GM23338 (cell line): ENCODE measurements at regions not wholly inside any gene's neighbourhood (a gene's known extent, or its start where the extent isn't known, plus 50 kb on each side); places are given as distances from the start of the nearest gene placed in this dataset.

Source experiments
- ATAC-seq: fragments of 200-7000 bp; cut with Tn5 transposase; 3 replicates; pipeline ENCODE4 v1.9.1; 2020
- DNase-seq: peaks from one replicate; pipeline ENCODE4 v3.0.0-alpha.2; 2015; ENCODE audit warnings: low spot score
- H2AFZ ChIP-seq: fragments of 200-600 bp; sonication (generic); 2 replicates; pipeline ENCODE4 v1.8.0; 2016; ENCODE audit warnings: antibody characterized with exemption, mild to moderate bottlenecking, moderate library complexity
- H3F3A ChIP-seq: fragments of 200-600 bp; sonication (generic); replicated peaks from 2 replicates; pipeline ENCODE4 v1.8.0; 2017; ENCODE audit warnings: antibody characterized with exemption, mixed run types, low read depth
- H3K27ac ChIP-seq: fragments of 200-600 bp; sonication (generic); 2 replicates; pipeline ENCODE4 v1.6.1; 2016; ENCODE audit warnings: low read depth
- H3K27me3 ChIP-seq: fragments of 200-600 bp; sonication (generic); 2 replicates; pipeline ENCODE4 v1.8.0; 2016; ENCODE audit warnings: mild to moderate bottlenecking, mixed run types, moderate library complexity; ENCODE audit not compliant: insufficient read depth
- H3K36me3 ChIP-seq: fragments of 200-600 bp; sonication (generic); 2 replicates; pipeline ENCODE4 v1.8.0; 2016; ENCODE audit warnings: mild to moderate bottlenecking; ENCODE audit not compliant: insufficient read depth
- H3K4me1 ChIP-seq: fragments of 200-600 bp; sonication (generic); 2 replicates; pipeline ENCODE4 v1.8.0; 2016; ENCODE audit warnings: mild to moderate bottlenecking, moderate library complexity; ENCODE audit not compliant: insufficient read depth
- H3K4me2 ChIP-seq: fragments of 200-600 bp; sonication (generic); 2 replicates; pipeline ENCODE4 v1.7.1; 2017; ENCODE audit warnings: mixed run types
- H3K4me3 ChIP-seq: fragments of 200-600 bp; sonication (generic); 2 replicates; pipeline ENCODE4 v1.6.1; 2016; ENCODE audit warnings: mixed run types
- H3K79me2 ChIP-seq: fragments of 200-600 bp; sonication (generic); replicated peaks from 2 replicates; pipeline ENCODE4 v1.8.0; 2017; ENCODE audit warnings: mild to moderate bottlenecking; ENCODE audit not compliant: insufficient read depth
- H3K9me2 ChIP-seq: fragments of 200-600 bp; sonication (generic); 2 replicates; pipeline ENCODE4 v1.8.0; 2017; ENCODE audit not compliant: insufficient read depth
- H4K20me1 ChIP-seq: fragments of 200-600 bp; sonication (generic); replicated peaks from 2 replicates; pipeline ENCODE4 v1.8.0; 2017; ENCODE audit warnings: mild to moderate bottlenecking; ENCODE audit not compliant: insufficient read depth
- H3K27ac Mint-ChIP-seq: 2 replicates; pipeline ENCODE4 v1.8.0; 2020; ENCODE audit warnings: inconsistent platforms, mild to moderate bottlenecking, moderate library complexity, mixed read lengths
- H3K27me3 Mint-ChIP-seq: 3 replicates; pipeline ENCODE4 v1.8.0; 2022; ENCODE audit warnings: low read depth, mild to moderate bottlenecking, moderate library complexity, mixed read lengths, inconsistent platforms; ENCODE audit not compliant: insufficient read depth, poor library complexity
- H3K36me3 Mint-ChIP-seq: 3 replicates; pipeline ENCODE4 v1.8.0; 2021; ENCODE audit warnings: low read depth, mild to moderate bottlenecking, inconsistent platforms, moderate library complexity, mixed read lengths
- H3K4me1 Mint-ChIP-seq: 3 replicates; pipeline ENCODE4 v1.8.0; 2020; ENCODE audit warnings: mild to moderate bottlenecking, inconsistent platforms, mixed read lengths
- H3K4me3 Mint-ChIP-seq: 3 replicates; pipeline ENCODE4 v1.8.0; 2021; ENCODE audit warnings: moderate library complexity, mild to moderate bottlenecking, inconsistent platforms, mixed read lengths
- H3K9me3 Mint-ChIP-seq: 3 replicates; pipeline ENCODE4 v1.8.0; 2020; ENCODE audit warnings: moderate library complexity, mild to moderate bottlenecking, inconsistent platforms, mixed read lengths
- CREB1 ChIP-seq: fragments of 250-450 bp; sonication (Bioruptor Pico); IDR thresholded peaks from 2 replicates; pipeline ENCODE4 v1.5.0; 2020; ENCODE audit warnings: low read depth, mild to moderate bottlenecking, moderate library complexity
- EZH2 ChIP-seq: fragments of 200-600 bp; sonication (generic); IDR thresholded peaks from one replicate; pipeline ENCODE4 v1.8.0; 2017; ENCODE audit warnings: antibody characterized with exemption, mild to moderate bottlenecking, low read depth; ENCODE audit not compliant: unreplicated experiment
- EZH2phosphoT487 ChIP-seq: fragments of 200-600 bp; sonication (generic); IDR thresholded peaks from one replicate; pipeline ENCODE4 v1.8.1; 2018; ENCODE audit warnings: antibody characterized with exemption; ENCODE audit not compliant: unreplicated experiment
- JUNB ChIP-seq: IDR thresholded peaks from one replicate; pipeline ENCODE4 v1.6.1; 2016; ENCODE audit warnings: antibody characterized with exemption; ENCODE audit not compliant: unreplicated experiment
- NANOG ChIP-seq: IDR thresholded peaks from 2 replicates; pipeline ENCODE4 v1.6.1; 2016; ENCODE audit warnings: antibody characterized with exemption, borderline replicate concordance
- POLR2AphosphoS5 ChIP-seq: IDR thresholded peaks from 2 replicates; pipeline ENCODE4 v1.6.1; 2016; ENCODE audit warnings: antibody characterized with exemption, low read depth
- STAT1 ChIP-seq: IDR thresholded peaks from one replicate; pipeline ENCODE4 v1.6.1; 2016; ENCODE audit warnings: antibody characterized with exemption; ENCODE audit not compliant: unreplicated experiment
- ZNF114 ChIP-seq: fragments of 250-450 bp; sonication (Bioruptor Pico); IDR thresholded peaks from 2 replicates; pipeline ENCODE4 v1.5.0; 2020; ENCODE audit warnings: mild to moderate bottlenecking, moderate library complexity
- ZNF331 ChIP-seq: fragments of 250-450 bp; sonication (Bioruptor Pico); IDR thresholded peaks from 2 replicates; pipeline ENCODE4 v1.5.0; 2020; ENCODE audit warnings: low read depth, mild to moderate bottlenecking, moderate library complexity
- TF ChIP-seq, protein P1 (sequence below): IDR thresholded peaks from 2 replicates; pipeline ENCODE4 v1.6.1; 2016; ENCODE audit warnings: antibody characterized with exemption
- TF ChIP-seq, protein P2 (sequence below): fragments of 250-450 bp; sonication (Bioruptor Pico); IDR thresholded peaks from 2 replicates; pipeline ENCODE4 v1.5.0; 2020; ENCODE audit warnings: mild to moderate bottlenecking, moderate library complexity
- TF ChIP-seq, protein P3 (sequence below), 2 experiments: fragments of 200-600 bp in 1 of 2; sonication (generic) in 1 of 2; conservative IDR thresholded peaks; 2 replicates each; pipeline versions ENCODE4 v1.5.1 to v1.6.1; 2016 to 2017; ENCODE audit warnings: antibody characterized with exemption in 2 of 2, low read depth in 2 of 2, mild to moderate bottlenecking in 2 of 2, moderate library complexity in 1 of 2
- TF ChIP-seq, protein P4 (sequence below): IDR thresholded peaks from one replicate; pipeline ENCODE4 v1.6.1; 2018; ENCODE audit warnings: antibody characterized with exemption; ENCODE audit not compliant: unreplicated experiment

GRCh38 chr10:4046030-4046429, 261.0 kb upstream of the KLF6 start:
- Mint-ChIP-seq H3K9me3 (peaks cover 16% of the 10 kb centered on the region), H3K27ac (no peak overlapping the region; the same call in 1 of the 2 replicates), H3K4me3 (no peak overlapping the region), H3K4me1 (no peaks in the 10 kb centered on the region), H3K27me3 (no peaks in the 10 kb centered on the region), H3K36me3 (peaks cover 14% of the 10 kb centered on the region; the same call in 2 of the 3 replicates)
- H3K4me2 ChIP-seq = no peak overlapping the region
- H3K79me2 ChIP-seq = no peaks in the 10 kb centered on the region
- no peak for TF ChIP-seq POLR2AphosphoS5
- TF ChIP-seq EZH2 = no peak
- TF ChIP-seq CREB1 (CRISPR knock-in tag) = no peak
- TF ChIP-seq, protein P1, sequence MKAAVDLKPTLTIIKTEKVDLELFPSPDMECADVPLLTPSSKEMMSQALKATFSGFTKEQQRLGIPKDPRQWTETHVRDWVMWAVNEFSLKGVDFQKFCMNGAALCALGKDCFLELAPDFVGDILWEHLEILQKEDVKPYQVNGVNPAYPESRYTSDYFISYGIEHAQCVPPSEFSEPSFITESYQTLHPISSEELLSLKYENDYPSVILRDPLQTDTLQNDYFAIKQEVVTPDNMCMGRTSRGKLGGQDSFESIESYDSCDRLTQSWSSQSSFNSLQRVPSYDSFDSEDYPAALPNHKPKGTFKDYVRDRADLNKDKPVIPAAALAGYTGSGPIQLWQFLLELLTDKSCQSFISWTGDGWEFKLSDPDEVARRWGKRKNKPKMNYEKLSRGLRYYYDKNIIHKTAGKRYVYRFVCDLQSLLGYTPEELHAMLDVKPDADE = no peak
- TF ChIP-seq, protein P2, sequence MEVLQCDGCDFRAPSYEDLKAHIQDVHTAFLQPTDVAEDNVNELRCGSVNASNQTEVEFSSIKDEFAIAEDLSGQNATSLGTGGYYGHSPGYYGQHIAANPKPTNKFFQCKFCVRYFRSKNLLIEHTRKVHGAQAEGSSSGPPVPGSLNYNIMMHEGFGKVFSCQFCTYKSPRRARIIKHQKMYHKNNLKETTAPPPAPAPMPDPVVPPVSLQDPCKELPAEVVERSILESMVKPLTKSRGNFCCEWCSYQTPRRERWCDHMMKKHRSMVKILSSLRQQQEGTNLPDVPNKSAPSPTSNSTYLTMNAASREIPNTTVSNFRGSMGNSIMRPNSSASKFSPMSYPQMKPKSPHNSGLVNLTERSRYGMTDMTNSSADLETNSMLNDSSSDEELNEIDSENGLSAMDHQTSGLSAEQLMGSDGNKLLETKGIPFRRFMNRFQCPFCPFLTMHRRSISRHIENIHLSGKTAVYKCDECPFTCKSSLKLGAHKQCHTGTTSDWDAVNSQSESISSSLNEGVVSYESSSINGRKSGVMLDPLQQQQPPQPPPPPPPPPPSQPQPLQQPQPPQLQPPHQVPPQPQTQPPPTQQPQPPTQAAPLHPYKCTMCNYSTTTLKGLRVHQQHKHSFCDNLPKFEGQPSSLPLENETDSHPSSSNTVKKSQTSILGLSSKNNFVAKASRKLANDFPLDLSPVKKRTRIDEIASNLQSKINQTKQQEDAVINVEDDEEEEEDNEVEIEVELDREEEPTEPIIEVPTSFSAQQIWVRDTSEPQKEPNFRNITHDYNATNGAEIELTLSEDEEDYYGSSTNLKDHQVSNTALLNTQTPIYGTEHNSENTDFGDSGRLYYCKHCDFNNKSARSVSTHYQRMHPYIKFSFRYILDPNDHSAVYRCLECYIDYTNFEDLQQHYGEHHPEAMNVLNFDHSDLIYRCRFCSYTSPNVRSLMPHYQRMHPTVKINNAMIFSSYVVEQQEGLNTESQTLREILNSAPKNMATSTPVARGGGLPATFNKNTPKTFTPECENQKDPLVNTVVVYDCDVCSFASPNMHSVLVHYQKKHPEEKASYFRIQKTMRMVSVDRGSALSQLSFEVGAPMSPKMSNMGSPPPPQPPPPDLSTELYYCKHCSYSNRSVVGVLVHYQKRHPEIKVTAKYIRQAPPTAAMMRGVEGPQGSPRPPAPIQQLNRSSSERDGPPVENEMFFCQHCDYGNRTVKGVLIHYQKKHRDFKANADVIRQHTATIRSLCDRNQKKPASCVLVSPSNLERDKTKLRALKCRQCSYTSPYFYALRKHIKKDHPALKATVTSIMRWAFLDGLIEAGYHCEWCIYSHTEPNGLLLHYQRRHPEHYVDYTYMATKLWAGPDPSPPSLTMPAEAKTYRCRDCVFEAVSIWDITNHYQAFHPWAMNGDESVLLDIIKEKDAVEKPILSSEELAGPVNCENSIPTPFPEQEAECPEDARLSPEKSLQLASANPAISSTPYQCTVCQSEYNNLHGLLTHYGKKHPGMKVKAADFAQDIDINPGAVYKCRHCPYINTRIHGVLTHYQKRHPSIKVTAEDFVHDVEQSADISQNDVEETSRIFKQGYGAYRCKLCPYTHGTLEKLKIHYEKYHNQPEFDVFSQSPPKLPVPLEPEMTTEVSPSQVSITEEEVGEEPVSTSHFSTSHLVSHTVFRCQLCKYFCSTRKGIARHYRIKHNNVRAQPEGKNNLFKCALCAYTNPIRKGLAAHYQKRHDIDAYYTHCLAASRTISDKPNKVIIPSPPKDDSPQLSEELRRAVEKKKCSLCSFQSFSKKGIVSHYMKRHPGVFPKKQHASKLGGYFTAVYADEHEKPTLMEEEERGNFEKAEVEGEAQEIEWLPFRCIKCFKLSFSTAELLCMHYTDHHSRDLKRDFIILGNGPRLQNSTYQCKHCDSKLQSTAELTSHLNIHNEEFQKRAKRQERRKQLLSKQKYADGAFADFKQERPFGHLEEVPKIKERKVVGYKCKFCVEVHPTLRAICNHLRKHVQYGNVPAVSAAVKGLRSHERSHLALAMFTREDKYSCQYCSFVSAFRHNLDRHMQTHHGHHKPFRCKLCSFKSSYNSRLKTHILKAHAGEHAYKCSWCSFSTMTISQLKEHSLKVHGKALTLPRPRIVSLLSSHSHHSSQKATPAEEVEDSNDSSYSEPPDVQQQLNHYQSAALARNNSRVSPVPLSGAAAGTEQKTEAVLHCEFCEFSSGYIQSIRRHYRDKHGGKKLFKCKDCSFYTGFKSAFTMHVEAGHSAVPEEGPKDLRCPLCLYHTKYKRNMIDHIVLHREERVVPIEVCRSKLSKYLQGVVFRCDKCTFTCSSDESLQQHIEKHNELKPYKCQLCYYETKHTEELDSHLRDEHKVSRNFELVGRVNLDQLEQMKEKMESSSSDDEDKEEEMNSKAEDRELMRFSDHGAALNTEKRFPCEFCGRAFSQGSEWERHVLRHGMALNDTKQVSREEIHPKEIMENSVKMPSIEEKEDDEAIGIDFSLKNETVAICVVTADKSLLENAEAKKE (CRISPR knock-in tag) = no peak
- no peak for TF ChIP-seq ZNF114 (CRISPR knock-in tag)
- TF ChIP-seq STAT1 = no peak
- no peak for TF ChIP-seq NANOG
- TF ChIP-seq, protein P3, sequence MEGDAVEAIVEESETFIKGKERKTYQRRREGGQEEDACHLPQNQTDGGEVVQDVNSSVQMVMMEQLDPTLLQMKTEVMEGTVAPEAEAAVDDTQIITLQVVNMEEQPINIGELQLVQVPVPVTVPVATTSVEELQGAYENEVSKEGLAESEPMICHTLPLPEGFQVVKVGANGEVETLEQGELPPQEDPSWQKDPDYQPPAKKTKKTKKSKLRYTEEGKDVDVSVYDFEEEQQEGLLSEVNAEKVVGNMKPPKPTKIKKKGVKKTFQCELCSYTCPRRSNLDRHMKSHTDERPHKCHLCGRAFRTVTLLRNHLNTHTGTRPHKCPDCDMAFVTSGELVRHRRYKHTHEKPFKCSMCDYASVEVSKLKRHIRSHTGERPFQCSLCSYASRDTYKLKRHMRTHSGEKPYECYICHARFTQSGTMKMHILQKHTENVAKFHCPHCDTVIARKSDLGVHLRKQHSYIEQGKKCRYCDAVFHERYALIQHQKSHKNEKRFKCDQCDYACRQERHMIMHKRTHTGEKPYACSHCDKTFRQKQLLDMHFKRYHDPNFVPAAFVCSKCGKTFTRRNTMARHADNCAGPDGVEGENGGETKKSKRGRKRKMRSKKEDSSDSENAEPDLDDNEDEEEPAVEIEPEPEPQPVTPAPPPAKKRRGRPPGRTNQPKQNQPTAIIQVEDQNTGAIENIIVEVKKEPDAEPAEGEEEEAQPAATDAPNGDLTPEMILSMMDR (conservative IDR thresholded peaks at IDR 0.05; ENCODE audit: low read depth in 2 of 2) = no peak
- no peak for TF ChIP-seq ZNF331 (CRISPR knock-in tag)
- TF ChIP-seq, protein P4, sequence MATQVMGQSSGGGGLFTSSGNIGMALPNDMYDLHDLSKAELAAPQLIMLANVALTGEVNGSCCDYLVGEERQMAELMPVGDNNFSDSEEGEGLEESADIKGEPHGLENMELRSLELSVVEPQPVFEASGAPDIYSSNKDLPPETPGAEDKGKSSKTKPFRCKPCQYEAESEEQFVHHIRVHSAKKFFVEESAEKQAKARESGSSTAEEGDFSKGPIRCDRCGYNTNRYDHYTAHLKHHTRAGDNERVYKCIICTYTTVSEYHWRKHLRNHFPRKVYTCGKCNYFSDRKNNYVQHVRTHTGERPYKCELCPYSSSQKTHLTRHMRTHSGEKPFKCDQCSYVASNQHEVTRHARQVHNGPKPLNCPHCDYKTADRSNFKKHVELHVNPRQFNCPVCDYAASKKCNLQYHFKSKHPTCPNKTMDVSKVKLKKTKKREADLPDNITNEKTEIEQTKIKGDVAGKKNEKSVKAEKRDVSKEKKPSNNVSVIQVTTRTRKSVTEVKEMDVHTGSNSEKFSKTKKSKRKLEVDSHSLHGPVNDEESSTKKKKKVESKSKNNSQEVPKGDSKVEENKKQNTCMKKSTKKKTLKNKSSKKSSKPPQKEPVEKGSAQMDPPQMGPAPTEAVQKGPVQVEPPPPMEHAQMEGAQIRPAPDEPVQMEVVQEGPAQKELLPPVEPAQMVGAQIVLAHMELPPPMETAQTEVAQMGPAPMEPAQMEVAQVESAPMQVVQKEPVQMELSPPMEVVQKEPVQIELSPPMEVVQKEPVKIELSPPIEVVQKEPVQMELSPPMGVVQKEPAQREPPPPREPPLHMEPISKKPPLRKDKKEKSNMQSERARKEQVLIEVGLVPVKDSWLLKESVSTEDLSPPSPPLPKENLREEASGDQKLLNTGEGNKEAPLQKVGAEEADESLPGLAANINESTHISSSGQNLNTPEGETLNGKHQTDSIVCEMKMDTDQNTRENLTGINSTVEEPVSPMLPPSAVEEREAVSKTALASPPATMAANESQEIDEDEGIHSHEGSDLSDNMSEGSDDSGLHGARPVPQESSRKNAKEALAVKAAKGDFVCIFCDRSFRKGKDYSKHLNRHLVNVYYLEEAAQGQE = no peak
- TF ChIP-seq EZH2phosphoT487 = no peak
- TF ChIP-seq JUNB = no peak
- DNase-seq (no peak), ATAC-seq (no peak)
- no peak overlapping the region for H3K27ac ChIP-seq
- H3F3A ChIP-seq = no peaks in the 10 kb centered on the region
- 0 out of 2 replicates have a peak, but pooled peaks cover 5% of the 10 kb centered on the region for H3K9me2 ChIP-seq
- H3K4me1 ChIP-seq = no peaks in the 10 kb centered on the region
- H3K4me3 ChIP-seq = no peak overlapping the region
- H3K27me3 ChIP-seq = no peaks in the 10 kb centered on the region
- no peaks in the 10 kb centered on the region for H4K20me1 ChIP-seq
- H3K36me3 ChIP-seq = no peaks in the 10 kb centered on the region
- H2AFZ ChIP-seq = no peak overlapping the region
